ENCODE measurements at regions not wholly inside any gene's neighbourhood (a gene's known extent, or its start where the extent isn't known, plus 50 kb on each side); places are given as distances from the start of the nearest gene placed in this dataset.

DNA sequence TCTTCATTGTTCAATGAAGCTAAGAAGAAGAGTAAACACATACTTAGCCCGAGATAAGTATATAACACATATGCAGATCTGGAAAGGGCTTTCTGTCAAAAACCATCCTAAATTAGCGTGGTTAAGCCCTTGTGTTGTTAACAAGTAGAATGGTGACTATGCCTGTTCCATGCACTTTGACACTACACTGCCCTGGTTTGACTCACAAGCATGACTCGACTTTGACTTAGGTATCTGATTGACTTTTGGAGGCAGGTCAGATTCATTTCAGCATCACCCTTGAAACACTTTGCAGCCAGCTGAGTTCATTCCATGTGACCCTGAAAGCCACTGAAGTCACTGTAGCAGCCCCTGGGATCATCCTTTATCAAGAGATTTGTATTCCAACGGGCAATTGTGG is 239.8 kb downstream of the TBX18 start:
- DNase-seq (ENCODE audit: low read depth), result peak; percentile 64

DNA sequence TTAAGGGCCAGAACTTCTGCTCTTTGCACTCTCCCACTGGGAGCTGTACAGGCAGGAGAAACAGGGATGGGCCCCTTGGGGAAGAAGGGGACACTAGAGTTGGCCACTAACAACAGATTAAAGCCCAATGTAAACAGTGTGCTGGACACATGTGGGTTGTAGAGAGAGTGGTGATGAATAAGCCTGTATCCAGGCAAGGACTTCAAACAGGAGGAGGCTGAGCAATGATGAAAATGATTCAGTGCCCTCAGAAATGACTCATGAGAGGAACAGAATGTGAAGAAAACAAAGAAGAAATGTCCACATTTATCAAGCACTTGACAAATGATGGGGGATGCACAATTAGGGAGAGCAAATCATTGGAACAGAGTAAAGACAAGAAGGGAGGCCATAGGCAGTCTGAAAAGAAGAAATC is 242.3 kb downstream of the TBX18 start:
- FAIRE-seq (no peak), DNase-seq (ENCODE audit: low read depth) (peak; percentile 94)
- Histone ChIP-seq H3K36me3 (ENCODE audit: control insufficient read depth, insufficient read depth, low read length) (no peaks in the 10 kb centered on the region), H3K27me3 (ENCODE audit: control insufficient read depth, insufficient read depth, low read length) (no peaks in the 10 kb centered on the region), H3K4me3 (ENCODE audit: low read depth, low read length) (no peak overlapping the region)
- TF ChIP-seq, protein P1, sequence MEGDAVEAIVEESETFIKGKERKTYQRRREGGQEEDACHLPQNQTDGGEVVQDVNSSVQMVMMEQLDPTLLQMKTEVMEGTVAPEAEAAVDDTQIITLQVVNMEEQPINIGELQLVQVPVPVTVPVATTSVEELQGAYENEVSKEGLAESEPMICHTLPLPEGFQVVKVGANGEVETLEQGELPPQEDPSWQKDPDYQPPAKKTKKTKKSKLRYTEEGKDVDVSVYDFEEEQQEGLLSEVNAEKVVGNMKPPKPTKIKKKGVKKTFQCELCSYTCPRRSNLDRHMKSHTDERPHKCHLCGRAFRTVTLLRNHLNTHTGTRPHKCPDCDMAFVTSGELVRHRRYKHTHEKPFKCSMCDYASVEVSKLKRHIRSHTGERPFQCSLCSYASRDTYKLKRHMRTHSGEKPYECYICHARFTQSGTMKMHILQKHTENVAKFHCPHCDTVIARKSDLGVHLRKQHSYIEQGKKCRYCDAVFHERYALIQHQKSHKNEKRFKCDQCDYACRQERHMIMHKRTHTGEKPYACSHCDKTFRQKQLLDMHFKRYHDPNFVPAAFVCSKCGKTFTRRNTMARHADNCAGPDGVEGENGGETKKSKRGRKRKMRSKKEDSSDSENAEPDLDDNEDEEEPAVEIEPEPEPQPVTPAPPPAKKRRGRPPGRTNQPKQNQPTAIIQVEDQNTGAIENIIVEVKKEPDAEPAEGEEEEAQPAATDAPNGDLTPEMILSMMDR (IDR thresholded peaks at IDR 0.05; ENCODE audit: insufficient read depth, low read length, severe bottlenecking), result no peak

More for the DNA sequence above, 239.8 kb downstream of the TBX18 start:
- TF ChIP-seq, protein P1 (IDR thresholded peaks at IDR 0.05; ENCODE audit: insufficient read depth, low read length, severe bottlenecking), result no peak
- Histone ChIP-seq H3K36me3 (ENCODE audit: control insufficient read depth, insufficient read depth, low read length) (no peaks in the 10 kb centered on the region), H3K27me3 (ENCODE audit: control insufficient read depth, insufficient read depth, low read length) (no peaks in the 10 kb centered on the region), H3K4me3 (ENCODE audit: low read depth, low read length) (no peak overlapping the region)
- FAIRE-seq, result no peak

DNA sequence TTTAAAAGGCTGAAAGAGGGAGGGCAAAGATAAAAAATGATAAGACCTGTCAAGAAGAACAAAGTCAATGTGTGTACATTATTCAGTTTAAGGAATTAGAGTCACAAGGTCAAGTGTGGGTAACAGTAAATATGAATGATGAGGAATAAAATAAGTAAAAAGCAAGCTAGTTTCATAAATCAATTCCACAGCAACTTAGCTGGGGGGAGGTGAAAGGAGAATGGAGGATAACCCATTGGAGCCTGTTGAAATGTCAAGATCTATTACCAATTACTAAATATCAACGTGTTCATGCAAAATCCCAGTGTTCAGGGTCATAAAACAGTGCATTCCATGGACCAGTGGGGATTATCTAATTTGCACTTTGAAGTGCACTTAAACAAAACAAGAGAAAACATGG is 242.9 kb downstream of the TBX18 start:
- FAIRE-seq, result no peak
- TF ChIP-seq, protein P1 (IDR thresholded peaks at IDR 0.05; ENCODE audit: insufficient read depth, low read length, severe bottlenecking), result no peak
- DNase-seq (ENCODE audit: low read depth), result no peak
- H3K4me3 ChIP-seq (ENCODE audit: low read depth, low read length), result no peak overlapping the region
- H3K36me3 ChIP-seq (ENCODE audit: control insufficient read depth, insufficient read depth, low read length), result no peaks in the 10 kb centered on the region
- no peaks in the 10 kb centered on the region for H3K27me3 ChIP-seq (ENCODE audit: control insufficient read depth, insufficient read depth, low read length)

DNA sequence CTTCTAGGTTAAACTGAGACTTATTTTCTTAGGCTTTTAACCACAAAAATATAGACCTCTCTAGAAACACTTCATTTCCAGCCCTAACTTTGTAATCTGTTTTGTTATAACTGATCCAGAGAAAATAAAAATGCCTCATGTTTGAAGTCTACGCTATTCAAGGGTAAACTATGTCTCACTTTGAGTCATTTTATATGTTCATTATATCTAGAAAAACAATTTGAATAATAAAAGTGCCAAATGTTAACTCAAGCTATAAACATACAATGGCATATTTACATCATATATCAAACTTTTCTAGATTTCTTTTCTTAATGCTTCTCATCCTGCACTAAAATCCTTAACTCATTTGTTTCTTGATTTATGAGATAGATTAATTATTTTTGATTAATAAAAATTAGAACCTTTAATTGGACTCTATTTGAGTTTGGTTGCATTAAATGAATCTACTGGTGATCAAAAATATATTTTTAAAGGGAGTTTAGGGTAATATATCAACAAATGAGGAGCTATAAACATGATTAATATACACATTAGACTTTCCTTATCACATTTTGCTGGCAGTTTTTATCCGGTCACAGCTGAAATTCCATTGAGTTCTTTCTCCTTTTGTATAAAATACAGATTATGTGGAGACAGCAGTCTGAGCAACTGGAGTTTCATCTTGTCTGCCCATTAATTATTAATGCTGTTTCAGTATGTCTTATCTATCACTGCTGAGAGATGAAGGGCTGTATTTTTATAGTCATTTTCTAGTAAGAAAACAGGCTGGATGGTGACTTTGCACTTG is 246.5 kb downstream of the TBX18 start:
- H3K27me3 ChIP-seq (ENCODE audit: control insufficient read depth, insufficient read depth, low read length), result peaks cover 2% of the 10 kb centered on the region
- FAIRE-seq (no peak), DNase-seq (ENCODE audit: low read depth) (no peak)
- TF ChIP-seq, protein P1 (IDR thresholded peaks at IDR 0.05; ENCODE audit: insufficient read depth, low read length, severe bottlenecking), result no peak
- no peak overlapping the region for H3K4me3 ChIP-seq (ENCODE audit: low read depth, low read length)
- no peaks in the 10 kb centered on the region for H3K36me3 ChIP-seq (ENCODE audit: control insufficient read depth, insufficient read depth, low read length)

DNA sequence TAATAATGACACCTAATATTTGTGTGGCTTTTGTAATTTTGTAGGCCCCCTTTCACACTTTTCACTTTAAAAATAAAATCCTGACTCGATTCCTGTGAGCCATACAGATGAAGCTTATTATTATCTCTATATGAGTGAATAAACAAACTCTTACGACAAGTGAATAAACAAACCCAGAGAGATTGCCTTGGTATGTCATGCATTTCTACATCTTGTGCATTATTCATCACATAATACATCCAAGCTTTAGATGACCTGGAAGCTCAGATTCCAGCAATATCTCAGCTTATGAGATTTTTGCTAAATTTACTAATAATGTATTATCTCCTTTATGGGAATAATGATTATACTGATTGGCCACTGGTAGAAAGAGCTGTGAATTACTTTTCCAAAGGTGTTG is 248.2 kb downstream of the TBX18 start:
- FAIRE-seq (no peak), DNase-seq (ENCODE audit: low read depth) (no peak)
- H3K4me3 ChIP-seq (ENCODE audit: low read depth, low read length), result no peak overlapping the region

More for the DNA sequence above, 248.2 kb downstream of the TBX18 start:
- H3K36me3 ChIP-seq (ENCODE audit: control insufficient read depth, insufficient read depth, low read length), result no peaks in the 10 kb centered on the region
- TF ChIP-seq, protein P1 (IDR thresholded peaks at IDR 0.05; ENCODE audit: insufficient read depth, low read length, severe bottlenecking), result no peak
- H3K27me3 ChIP-seq (ENCODE audit: control insufficient read depth, insufficient read depth, low read length), result peaks cover 2% of the 10 kb centered on the region

Measured in bronchial epithelial cell (primary cell).